HG02759 (cell line): ENCODE measurements at regions not wholly inside any gene's neighbourhood (a gene's known extent, or its start where the extent isn't known, plus 50 kb on each side); places are given as distances from the start of the nearest gene placed in this dataset.
"Not testable (repeated sequence)": the region's sequence is repeated elsewhere in the genome, so short reads cannot be mapped to it uniquely, and the experiment has no call there.

ENCODE experiments used
- ATAC-seq: cut with Tn5 transposase; IDR thresholded peaks from one replicate; pipeline ENCODE4 v1.9.1; 2021; ENCODE audit warnings: mild to moderate bottlenecking, moderate library complexity; ENCODE audit not compliant: unreplicated experiment

DNA sequence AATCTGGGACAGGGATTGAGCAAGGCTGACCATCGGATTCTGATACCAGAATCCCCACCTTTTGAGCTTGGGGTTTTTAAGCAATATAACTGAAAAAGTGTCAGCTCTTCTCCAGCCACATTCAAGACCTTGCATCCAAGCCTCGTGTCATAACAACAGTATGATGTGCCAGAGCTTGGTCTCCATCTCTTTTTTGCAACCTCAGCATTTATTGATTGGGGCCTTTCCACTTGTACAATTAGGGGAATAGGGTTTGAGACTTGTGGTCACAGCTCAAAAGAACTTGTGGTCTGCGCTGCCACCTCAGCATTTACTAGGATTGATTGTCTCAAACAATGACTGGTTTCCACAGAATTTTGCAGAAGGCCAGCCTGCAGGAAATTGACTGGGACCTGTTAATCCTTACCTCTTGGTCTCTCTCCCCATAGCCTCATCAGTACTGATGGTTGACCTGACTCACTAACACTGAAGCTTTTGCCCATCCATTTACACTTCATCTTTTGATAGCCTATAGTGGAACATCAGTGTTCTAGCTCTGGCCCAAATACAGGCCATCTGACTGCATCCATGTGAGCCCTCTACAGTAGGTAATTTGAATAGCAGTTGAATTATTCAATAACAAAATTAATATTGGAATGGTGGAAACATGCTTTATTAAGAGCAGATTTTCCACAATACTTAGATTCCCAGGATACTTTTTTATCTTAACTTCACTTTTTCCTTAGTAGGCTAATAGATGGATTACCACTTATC, 381.6 kb upstream of the PRR16 start:
- ATAC-seq, result no peak

DNA sequence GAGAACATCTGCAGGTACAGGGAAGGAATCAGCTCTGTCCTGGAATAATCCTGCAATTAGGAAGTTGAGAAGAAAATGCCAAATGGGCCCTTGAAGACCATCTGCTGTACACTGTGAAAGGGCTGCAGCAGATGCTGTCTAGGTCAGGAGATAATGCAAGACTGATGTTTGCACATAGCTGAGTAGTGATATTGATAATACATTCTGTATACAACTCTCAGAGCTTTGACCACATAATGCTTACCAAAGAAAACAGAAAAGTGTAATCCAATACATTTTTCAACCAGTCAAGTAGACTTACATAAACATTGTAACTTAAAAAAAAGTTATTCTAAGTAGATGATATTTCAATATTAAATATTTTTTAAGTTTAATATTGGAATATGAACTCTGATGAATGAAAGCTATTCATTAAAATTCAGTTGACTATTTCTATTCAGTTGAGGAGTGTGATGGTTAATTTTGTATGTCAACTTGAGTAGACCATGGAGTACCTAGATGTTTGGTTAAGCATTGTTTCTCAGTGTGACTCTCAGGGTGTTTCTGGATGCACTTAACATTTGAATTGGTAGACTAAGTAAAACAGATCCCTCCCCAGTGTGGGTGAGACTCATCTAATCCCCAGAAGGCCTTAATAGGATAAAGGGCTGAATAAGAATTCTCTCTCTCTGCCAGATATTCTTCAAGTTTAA, 380.1 kb upstream of the PRR16 start:
- ATAC-seq, result no peak

DNA sequence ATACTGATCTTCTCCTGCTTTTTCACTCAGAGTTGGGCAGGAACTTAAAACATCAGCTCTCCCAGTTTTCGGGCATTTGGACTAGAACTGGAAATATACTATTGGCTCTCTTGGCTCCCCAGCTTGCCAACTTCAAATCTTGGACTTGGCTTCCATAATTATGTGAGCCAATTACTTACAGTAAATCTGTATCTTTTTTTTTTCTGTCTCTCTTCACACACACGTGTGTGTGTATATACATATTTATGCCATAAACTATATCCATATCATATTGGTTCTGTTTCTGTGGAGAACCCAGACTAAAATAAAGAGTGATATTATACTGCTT, 379.6 kb upstream of the PRR16 start:
- no peak for ATAC-seq

DNA sequence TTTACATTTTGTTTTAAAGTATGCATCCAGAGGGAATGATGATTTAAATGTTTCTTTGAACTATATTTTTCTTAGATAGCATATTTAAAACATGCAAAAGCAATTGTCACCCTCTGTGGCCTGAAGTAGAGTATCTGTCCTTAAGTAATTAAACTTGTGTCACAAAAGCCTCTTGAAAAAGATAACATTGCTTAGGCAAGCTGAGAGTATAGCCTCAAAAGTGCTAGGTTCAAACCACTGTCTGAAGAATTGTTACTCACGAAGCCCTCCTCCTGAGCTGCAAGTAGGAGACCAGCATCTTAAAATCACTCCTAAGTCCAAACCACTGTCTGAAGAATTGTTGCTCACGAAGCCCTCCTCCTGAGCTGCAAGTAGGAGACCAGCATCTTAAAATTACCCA, 378.0 kb upstream of the PRR16 start:
- ATAC-seq, result no peak

DNA sequence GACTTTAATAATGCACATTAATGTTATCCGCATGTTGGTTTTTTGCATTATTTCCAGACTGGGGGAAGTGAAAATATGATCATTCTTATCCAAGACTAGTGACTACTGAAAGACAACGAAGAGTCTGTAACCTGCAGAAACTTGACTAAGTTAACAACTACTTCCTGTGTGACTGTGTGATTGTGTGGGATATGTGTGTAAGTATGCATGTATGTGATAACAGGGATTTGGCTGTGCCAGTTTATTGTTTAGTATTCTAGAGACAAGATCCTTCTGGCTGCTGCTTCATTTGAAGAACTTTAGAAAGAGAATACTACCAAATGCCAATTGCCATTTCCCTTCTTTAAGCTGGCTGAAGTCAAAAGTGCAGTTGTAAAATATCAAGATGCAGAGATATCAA, 375.7 kb upstream of the PRR16 start:
- ATAC-seq, result no peak

DNA sequence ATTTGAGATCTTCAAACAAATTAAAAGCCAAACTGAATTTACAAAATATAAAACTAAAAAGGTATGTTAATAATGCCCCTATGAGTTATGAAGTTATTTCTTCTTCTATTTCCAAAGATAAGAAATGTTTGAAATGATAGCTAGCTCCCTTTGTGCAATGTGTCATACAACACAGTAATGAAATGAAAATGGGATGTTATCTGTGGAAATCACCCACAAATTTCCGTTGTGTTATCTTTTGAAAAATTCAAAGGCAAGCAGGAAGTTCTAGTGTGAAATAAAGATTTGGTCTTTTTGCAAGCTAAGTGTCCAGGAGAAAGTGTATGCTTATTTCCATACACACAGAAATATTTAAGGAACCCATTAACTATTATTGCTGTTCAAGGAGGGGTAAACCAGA, 375.3 kb upstream of the PRR16 start:
- ATAC-seq, result no peak

DNA sequence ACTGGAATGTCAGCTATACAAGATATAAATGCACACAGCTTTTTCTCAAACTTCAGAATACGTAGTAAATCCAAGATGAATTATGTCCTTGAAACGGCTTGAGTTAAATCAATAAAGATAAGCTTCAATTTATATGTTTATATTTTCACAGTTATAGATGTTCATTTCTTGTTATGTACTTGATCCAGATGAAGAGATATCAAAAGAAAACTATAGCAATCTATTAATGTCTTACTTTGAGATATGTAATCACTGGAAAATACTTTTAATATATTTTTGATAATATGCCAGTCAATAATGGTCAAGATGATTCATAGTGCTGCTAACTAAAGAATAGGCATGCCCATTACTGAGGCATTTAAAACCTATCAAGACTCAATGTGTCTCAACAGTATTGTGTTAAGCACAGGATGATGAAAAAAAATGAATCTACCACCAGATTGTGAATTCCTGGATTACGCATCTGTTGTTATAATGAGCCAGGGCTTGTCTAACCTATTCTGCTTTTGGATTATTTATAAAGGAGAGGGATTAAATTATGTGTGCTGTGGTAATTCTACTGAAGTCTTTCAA, 372.6 kb upstream of the PRR16 start:
- ATAC-seq, result no peak

DNA sequence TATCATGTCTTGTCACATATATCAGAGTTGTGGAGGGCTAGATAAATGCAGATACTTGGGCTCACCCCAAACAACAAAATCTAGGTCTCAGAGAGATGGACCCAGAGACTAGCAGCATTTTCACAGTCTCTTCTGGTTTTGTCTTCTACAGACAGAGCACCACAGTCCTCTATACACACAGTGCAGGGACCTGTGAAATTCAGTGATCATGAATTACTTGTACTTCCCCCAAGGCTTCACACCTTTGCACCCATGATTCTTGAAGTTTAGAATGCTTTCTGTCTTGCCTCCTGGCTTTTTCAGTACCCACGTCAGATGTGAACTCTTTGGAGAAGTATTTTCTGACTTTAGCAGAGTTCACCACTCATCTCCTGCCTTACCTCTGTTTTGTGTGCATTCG, 371.5 kb upstream of the PRR16 start:
- ATAC-seq, result no peak

DNA sequence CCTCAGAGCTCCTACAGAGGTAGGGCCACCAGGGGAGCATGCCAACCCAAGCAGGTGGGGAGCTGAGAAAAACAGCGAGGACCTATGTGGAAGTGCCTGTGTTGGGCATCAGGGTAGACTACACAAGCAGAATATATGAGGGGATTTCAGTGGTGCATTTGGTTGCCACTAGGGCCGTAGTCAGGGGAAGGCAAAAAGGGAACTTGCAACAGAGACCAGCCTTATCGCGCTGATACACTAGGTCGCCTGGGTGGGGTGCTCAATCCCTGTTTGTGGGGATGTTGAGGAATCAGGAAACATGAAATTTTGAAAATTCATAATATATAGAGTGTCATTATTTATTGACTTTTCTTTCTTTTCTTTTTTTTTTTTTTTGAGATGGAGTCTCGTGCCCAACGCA, 370.9 kb upstream of the PRR16 start:
- no peak for ATAC-seq

DNA sequence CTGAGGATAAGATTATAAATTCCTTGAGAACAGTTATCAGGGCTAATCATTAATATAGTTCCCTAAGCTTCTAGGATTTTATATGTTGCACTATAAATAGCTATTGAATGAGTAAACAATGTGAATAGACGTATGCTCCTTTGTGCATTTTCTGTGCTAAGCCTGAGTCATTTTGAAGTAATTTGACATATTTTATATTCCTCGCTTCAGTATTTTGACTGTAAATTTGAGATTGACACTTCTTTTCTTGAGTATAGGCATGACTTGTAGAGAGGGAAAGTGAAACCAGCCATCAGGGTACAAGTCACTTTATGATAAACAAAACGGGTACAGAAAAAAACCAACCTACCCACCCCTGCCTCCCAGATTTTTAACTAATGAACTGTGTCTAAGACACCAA, 367.7 kb upstream of the PRR16 start:
- ATAC-seq, result no peak

DNA sequence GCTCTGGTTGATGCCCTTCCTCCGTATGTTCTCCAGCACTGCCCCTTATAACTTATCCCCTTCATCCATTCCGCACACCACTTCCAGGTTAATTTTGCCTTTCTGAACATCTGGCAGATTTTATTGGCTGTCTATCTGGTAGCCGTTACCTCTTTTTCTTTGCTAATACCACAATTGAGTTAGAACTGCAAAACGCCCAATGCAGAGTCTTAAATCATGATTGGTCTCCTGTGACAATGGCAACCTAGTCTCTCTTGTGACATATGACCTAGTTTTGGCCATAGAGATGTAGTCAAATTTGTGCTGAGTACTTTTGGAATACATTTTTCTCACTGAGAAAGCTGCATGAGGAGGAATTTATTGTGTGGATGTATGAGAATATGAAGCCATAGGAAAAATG, 365.7 kb upstream of the PRR16 start:
- ATAC-seq, result no peak

DNA sequence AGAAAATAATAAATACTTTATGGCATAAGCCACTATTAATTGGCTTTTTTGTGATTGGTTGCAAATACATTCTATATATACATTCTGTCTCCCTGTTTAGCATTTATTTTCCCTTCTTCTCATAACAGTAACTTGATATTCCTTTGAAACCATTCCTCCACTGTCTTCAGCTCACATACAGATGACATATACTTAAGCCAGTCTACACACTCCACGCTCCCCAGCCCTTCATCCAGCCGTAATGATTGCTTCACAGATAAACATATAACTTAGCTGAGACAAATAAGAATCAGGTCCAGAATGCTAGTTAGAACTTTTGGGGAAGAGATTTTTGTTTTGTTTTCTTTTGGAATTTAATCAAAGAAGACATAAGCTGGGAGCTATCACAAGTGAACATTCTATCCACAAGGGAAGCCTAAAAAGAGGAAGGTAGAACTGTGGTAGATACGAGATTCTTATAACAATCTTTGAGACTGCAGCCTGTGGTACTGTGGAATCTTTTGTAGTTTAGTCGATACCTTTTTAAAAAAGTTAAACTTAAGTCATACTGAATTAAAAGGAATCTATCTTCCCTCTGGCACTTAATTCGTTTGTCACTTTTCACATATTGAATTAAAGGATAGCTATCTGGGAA, 365.1 kb upstream of the PRR16 start:
- no peak for ATAC-seq

DNA sequence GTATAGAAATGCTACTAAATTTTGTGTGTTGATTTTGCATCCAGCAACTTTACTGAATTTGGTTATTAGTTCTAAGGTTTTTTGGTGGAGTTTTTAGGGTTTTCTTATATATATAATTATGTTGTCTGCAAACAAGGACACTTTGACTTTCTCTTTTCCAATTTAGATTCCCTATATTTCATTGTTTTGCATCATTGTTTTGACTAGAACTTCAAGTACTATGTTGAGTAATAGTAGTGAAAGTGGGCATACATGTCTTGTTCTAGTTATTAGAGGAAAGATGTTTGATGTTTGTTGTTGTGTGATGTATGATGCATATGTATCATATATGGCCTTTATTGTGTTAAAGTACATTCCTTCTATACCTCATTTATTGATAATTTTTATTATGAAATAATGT, 362.3 kb upstream of the PRR16 start:
- ATAC-seq, result no peak

DNA sequence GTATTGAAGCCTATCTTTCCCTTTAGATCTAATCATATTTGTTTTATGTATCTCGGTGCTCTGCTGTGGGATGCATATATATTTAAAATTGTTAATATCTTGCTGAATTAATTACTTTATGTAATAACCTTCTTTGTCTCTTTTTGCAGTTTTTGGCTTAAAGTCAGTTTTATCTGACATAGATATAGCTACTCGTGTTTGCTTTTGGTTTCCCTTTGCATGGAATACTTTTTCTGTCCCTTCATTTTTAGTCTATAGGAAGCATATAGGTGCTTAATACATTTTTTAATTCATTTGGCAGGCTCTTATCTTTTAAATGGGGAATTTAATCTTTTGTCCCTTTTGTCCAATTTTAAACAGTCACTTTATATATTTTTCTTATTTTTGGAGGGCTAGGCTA, 360.6 kb upstream of the PRR16 start:
- no peak for ATAC-seq

DNA sequence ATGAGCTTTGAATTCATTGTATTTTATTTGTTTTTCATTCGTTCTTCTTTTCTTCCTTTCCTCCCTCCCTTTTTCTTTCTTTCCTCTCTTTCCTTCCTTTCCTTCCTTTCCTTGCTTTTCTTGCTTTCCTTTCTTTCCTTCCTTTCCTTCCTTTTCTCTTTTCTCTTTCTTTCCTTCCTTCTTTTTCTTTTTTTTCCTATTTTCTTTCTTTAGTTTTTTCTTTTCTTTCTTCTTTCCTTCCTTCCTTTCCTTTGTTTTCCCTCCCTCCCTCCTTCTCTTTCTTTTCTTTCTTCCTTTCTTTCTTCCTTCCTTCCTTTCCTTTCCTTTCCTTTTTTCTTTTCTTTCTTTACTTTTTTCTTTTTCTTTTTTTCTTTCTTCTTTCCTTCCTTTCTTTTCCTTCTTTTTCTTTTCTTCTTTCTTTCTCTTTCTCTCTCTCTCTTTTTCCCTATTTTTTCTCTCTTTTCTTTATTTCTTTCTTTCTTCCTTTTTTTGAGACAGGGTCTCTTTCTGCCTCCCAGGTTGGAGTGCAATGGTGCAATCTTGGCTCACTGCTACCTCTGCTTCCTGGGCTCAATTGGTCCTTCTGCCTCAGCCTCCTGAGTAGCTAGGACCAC, 357.1 kb upstream of the PRR16 start:
- ATAC-seq, result no peak

DNA sequence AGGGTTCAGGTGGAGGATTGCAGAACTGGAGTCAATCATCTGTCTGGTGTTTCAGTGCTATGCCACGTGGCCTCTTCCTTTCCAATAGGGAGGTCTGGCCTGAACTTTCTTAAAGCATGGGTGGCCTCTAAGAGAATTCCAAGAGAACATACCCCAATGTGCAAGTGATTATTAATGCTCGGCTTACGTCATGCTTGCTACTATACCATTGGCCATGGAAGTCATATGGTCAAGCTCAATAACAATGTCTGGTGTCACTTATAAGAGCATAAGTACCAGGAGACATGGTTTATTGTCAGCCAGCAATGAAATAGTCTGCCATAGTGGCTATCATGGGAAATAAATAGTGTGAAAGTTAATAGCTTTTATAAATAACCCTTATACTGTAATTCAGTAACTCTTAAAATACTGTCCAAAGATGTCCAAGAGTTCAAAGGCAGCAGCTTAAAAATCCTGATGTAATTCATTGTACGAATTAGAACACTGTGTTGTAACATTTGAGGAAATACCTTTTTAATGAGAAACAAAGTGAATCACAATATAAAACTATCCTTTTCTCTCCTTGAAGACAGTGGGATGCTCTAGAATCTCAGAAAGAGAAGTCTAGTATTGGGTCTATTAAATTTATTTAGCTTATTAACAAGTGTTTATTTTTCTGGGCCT, 355.4 kb upstream of the PRR16 start:
- no peak for ATAC-seq

DNA sequence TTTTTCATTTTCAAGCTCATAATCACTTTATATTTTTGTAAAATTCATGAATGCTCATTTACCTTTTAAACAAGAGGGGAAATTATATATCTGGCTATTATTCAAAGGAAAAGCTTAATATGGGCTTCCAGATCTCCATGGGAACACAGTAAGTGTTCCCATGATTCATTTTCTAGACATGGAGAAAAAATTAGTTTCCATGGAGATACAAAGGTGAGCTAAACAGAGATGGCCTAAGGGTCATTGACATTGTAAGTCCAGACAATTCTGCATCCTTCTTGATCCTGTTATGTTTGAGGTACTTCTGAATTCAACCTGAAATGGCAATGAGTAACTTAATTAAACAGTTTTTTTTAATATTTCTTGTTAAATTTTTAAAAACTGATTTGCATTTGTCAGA, 341.4 kb upstream of the PRR16 start:
- ATAC-seq, result no peak

DNA sequence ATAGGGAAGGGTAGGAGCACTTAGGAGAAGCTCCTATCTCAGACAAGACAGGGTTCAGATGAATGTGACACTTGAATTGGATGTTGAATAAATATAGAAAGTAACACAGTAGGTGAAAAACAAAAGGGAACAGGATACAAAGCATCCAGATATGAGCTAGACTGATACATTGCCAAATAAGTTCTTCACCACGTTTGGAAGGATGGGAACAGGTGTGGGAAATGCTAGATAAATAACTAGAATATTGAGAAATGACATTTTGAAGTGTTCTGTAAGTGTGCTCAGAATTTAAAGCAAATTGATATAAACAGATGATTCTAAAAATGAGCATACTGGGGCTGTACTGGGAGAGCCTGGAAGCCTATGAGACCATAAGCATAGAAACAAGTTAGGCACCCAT, 340.1 kb upstream of the PRR16 start:
- no peak for ATAC-seq

DNA sequence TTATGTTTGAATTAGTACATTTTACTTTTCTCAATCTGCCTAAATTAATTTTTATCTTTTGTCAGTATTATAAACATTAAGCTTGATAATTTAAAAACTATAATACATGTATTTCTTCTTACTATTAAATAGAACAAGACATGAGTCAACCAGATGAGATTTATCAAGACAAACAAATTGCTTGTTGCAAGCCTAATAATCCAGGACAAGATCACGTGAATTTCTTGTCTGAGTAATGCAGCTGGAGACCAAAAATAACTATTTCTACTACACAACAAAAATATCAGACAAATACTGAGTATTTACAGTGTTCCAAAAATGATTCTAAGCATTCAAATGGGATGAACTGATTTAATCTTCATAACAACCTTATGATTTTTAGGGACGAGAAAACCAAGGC, 339.1 kb upstream of the PRR16 start:
- ATAC-seq, result no peak

DNA sequence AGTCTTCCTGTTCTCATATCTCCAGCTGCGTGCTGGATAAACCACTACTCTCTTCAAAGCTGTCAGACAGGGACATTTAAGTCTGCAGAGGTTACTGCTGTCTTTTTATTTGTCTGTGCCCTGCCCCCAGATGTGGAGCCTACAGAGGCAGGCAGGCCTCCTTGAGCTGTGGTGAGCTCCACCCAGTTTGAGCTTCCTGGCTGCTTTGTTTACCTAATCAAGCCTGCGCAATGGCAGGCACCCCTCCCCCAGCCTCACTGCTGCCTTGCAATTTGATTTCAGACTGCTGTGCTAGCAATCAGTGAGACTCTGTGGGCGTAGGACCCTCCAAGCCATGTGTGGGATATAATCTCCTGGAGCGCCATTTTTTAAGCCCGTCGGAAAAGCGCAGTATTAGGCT, 331.8 kb upstream of the PRR16 start:
- not testable (repeated sequence) for ATAC-seq

DNA sequence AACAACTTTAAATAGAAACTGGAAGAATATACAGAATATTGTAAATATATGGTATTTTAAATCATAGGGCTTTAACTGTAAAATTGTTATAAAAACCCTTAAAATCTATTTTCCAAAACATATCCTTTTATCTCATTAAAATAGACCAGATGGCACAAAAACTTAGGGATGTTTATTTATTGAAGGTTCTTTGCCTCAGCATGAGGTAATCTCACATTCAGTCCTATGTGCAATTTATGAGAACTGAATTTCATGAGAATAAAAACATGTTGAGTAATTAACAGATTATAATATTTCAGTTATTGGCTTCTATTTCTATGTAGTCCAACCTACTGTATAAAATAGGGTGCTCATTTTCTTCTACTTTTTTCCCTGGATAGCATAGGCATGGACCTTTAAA, 329.2 kb upstream of the PRR16 start:
- ATAC-seq, result no peak
